HAP-1 (cell line): ENCODE measurements at regions not wholly inside any gene's neighbourhood (a gene's known extent, or its start where the extent isn't known, plus 50 kb on each side); places are given as distances from the start of the nearest gene placed in this dataset.
"Not testable (repeated sequence)": the region's sequence is repeated elsewhere in the genome, so short reads cannot be mapped to it uniquely, and the experiment has no call there.

Source experiments
- DNase-seq, 2 experiments: peaks; one replicate each; pipeline ENCODE4 v3.0.0-alpha.2; 2016 to 2020; ENCODE audit warnings: low spot score in 2 of 2
- H3K27me3 ChIP-seq: fragments of 250-450 bp; sonication (Bioruptor Pico); 2 replicates; pipeline ENCODE4 v1.5.1; 2020; ENCODE audit warnings: low read depth, mild to moderate bottlenecking, moderate library complexity
- H3K36me3 ChIP-seq: fragments of 250-450 bp; sonication (Bioruptor Pico); replicated peaks from 2 replicates; pipeline ENCODE4 v1.5.1; 2020; ENCODE audit warnings: mild to moderate bottlenecking
- H3K4me1 ChIP-seq: fragments of 250-450 bp; sonication (Bioruptor Pico); 2 replicates; pipeline ENCODE4 v1.5.1; 2020; ENCODE audit warnings: mild to moderate bottlenecking
- H3K4me3 ChIP-seq: fragments of 250-450 bp; sonication (Bioruptor Pico); 2 replicates; pipeline ENCODE4 v1.5.1; 2020; ENCODE audit warnings: mild to moderate bottlenecking, moderate library complexity
- H3K9me3 ChIP-seq: fragments of 250-450 bp; sonication (Bioruptor Pico); 2 replicates; pipeline ENCODE4 v1.5.1; 2020; ENCODE audit warnings: mild to moderate bottlenecking, moderate library complexity
- in situ Hi-C: fragments of 300-500 bp; cut with MboI; formaldehyde crosslinking; loops from 3 replicates; pipeline ENCODE4 v1.14.3; 2020; ENCODE audit warnings: low sequenced_read_pairs, inconsistent platforms, mixed read lengths

GRCh38 chr12:11446372-11446771 lies 51.0 kb upstream of the PRB2 start:
- no peaks in the 10 kb centered on the region for H3K27me3 ChIP-seq
- H3K9me3 ChIP-seq, result no peaks in the 10 kb centered on the region
- no peaks in the 10 kb centered on the region for H3K36me3 ChIP-seq
- in situ Hi-C loops, result no loop called here
- H3K4me3 ChIP-seq, result no peak overlapping the region
- DNase-seq, result no peak
- peaks cover 19% of the 10 kb centered on the region for H3K4me1 ChIP-seq

- H3K27me3 ChIP-seq, result peaks cover 2% of the 10 kb centered on the region
- no peaks in the 10 kb centered on the region for H3K36me3 ChIP-seq
- no peaks in the 10 kb centered on the region; the same call in 1 of the 2 replicates for H3K4me1 ChIP-seq
- no peaks in the 10 kb centered on the region for H3K9me3 ChIP-seq
- no peak for DNase-seq
- in situ Hi-C loops, result no loop called here
- H3K4me3 ChIP-seq, result no peak overlapping the region
Observed at GRCh38 chr12:11457996-11458645, 62.8 kb upstream of the PRB2 start.

- no peak for DNase-seq
- Histone ChIP-seq H3K36me3 (no peaks in the 10 kb centered on the region), H3K9me3 (no peaks in the 10 kb centered on the region), H3K4me3 (no peak overlapping the region), H3K27me3 (no peaks in the 10 kb centered on the region), H3K4me1 (no peaks in the 10 kb centered on the region)
- in situ Hi-C loops, result no loop called here
Observed at GRCh38 chr12:11460343-11461023, 65.1 kb upstream of the PRB2 start.

GRCh38 chr12:11461433-11461832 lies 66.1 kb upstream of the PRB2 start:
- H3K27me3 ChIP-seq, result no peaks in the 10 kb centered on the region
- no peaks in the 10 kb centered on the region for H3K9me3 ChIP-seq
- no peak overlapping the region for H3K4me3 ChIP-seq
- in situ Hi-C loops, result no loop called here
- H3K4me1 ChIP-seq, result no peaks in the 10 kb centered on the region
- H3K36me3 ChIP-seq, result no peaks in the 10 kb centered on the region
- no peak for DNase-seq

- Histone ChIP-seq H3K4me1 (no peaks in the 10 kb centered on the region), H3K36me3 (no peaks in the 10 kb centered on the region), H3K4me3 (no peak overlapping the region), H3K27me3 (peaks cover 6% of the 10 kb centered on the region), H3K9me3 (no peaks in the 10 kb centered on the region)
- in situ Hi-C loops, result no loop called here
- DNase-seq, result no peak
Observed at GRCh38 chr12:11477110-11477509, 81.7 kb upstream of the PRB2 start.

- no peak for DNase-seq
- in situ Hi-C loops, result loop anchor here (10.0 kb wide), 2 partner anchors 258 to 708 kb away; no protein-coding TSS in a partner anchor
- Histone ChIP-seq H3K4me3 (no peak overlapping the region), H3K9me3 (no peaks in the 10 kb centered on the region), H3K27me3 (peaks cover 6% of the 10 kb centered on the region), H3K36me3 (no peaks in the 10 kb centered on the region), H3K4me1 (no peaks in the 10 kb centered on the region)
Observed at GRCh38 chr12:11482955-11483354, 87.6 kb upstream of the PRB2 start.

- peak; percentile 76 to 83 for DNase-seq
- in situ Hi-C loops, result loop anchor here (10.0 kb wide), 2 partner anchors 262 to 712 kb away; no protein-coding TSS in a partner anchor
- H3K4me3 ChIP-seq, result no peak overlapping the region
Observed at GRCh38 chr12:11486623-11487444, 91.5 kb upstream of the PRB2 start.

GRCh38 chr12:11496157-11496851 lies 100.9 kb upstream of the PRB2 start:
- Histone ChIP-seq H3K9me3 (no peaks in the 10 kb centered on the region), H3K27me3 (peaks cover 12% of the 10 kb centered on the region)
- in situ Hi-C loops, result no loop called here

More at GRCh38 chr12:11486623-11487444, 91.5 kb upstream of the PRB2 start:
- Histone ChIP-seq H3K36me3 (no peaks in the 10 kb centered on the region), H3K4me1 (no peaks in the 10 kb centered on the region), H3K9me3 (no peaks in the 10 kb centered on the region), H3K27me3 (peaks cover 8% of the 10 kb centered on the region)

GRCh38 chr12:11497438-11497837 lies 102.1 kb upstream of the PRB2 start:
- Histone ChIP-seq H3K4me3 (no peak overlapping the region), H3K9me3 (no peaks in the 10 kb centered on the region), H3K4me1 (no peaks in the 10 kb centered on the region), H3K27me3 (peaks cover 10% of the 10 kb centered on the region; the same call in 1 of the 2 replicates), H3K36me3 (no peaks in the 10 kb centered on the region)
- in situ Hi-C loops, result no loop called here
- DNase-seq, result no peak

More at GRCh38 chr12:11496157-11496851, 100.9 kb upstream of the PRB2 start:
- no peaks in the 10 kb centered on the region for H3K4me1 ChIP-seq
- H3K4me3 ChIP-seq, result no peak overlapping the region
- H3K36me3 ChIP-seq, result no peaks in the 10 kb centered on the region
- DNase-seq, result no peak

GRCh38 chr12:11497995-11498394 lies 102.6 kb upstream of the PRB2 start:
- H3K4me1 ChIP-seq, result no peaks in the 10 kb centered on the region
- H3K36me3 ChIP-seq, result no peaks in the 10 kb centered on the region
- no peak for DNase-seq
- in situ Hi-C loops, result no loop called here
- no peak overlapping the region for H3K4me3 ChIP-seq
- H3K27me3 ChIP-seq, result peaks cover 10% of the 10 kb centered on the region; the same call in 1 of the 2 replicates
- H3K9me3 ChIP-seq, result no peaks in the 10 kb centered on the region

GRCh38 chr12:11498574-11498973 lies 103.2 kb upstream of the PRB2 start:
- H3K4me3 ChIP-seq, H3K27me3 ChIP-seq, H3K4me1 ChIP-seq, H3K36me3 ChIP-seq, in situ Hi-C loops, H3K9me3 ChIP-seq: not testable (repeated sequence)
- peak in 1 of 2 experiments; percentile 49 for DNase-seq

GRCh38 chr12:11499806-11500187 lies 104.4 kb upstream of the PRB2 start:
- H3K9me3 ChIP-seq, result no peaks in the 10 kb centered on the region
- in situ Hi-C loops, result no loop called here
- no peak overlapping the region for H3K4me3 ChIP-seq
- no peaks in the 10 kb centered on the region for H3K36me3 ChIP-seq
- H3K27me3 ChIP-seq, result 0 out of 2 replicates have a peak, but pooled peaks cover 4% of the 10 kb centered on the region
- DNase-seq, result no peak
- H3K4me1 ChIP-seq, result no peaks in the 10 kb centered on the region

- in situ Hi-C loops, result no loop called here
Observed at GRCh38 chr12:11500188-11500860, 105.0 kb upstream of the PRB2 start.

More at GRCh38 chr12:11500188-11500860, 105.0 kb upstream of the PRB2 start:
- no peak overlapping the region for H3K4me3 ChIP-seq
- DNase-seq, result peak; percentile 59 to 93
- H3K9me3 ChIP-seq, result no peaks in the 10 kb centered on the region
- no peaks in the 10 kb centered on the region for H3K36me3 ChIP-seq
- 0 out of 2 replicates have a peak, but pooled peaks cover 4% of the 10 kb centered on the region for H3K27me3 ChIP-seq
- H3K4me1 ChIP-seq, result no peaks in the 10 kb centered on the region
